Fibroblast of mammary gland (primary cell): ENCODE measurements at regions not wholly inside any gene's neighbourhood (a gene's known extent, or its start where the extent isn't known, plus 50 kb on each side); places are given as distances from the start of the nearest gene placed in this dataset.
"Not testable (repeated sequence)": the region's sequence is repeated elsewhere in the genome, so short reads cannot be mapped to it uniquely, and the experiment has no call there.

Source experiments
- DNase-seq: peaks from one replicate; pipeline ENCODE4 v3.0.0-alpha.2; 2010; ENCODE audit warnings: low read depth
- H3K4me3 ChIP-seq: 2 replicates; pipeline ENCODE4 v1.5.1; 2011; ENCODE audit warnings: low read depth, mild to moderate bottlenecking, low read length, moderate library complexity; ENCODE audit not compliant: control insufficient read depth
- CTCF ChIP-seq: conservative IDR thresholded peaks from 2 replicates; pipeline ENCODE4 v1.5.1; 2011; ENCODE audit warnings: low read depth, low read length, inconsistent platforms; ENCODE audit not compliant: control insufficient read depth, insufficient read depth

GRCh38 chr7:46754140-46754720, 827.7 kb downstream of the TNS3 start:
- TF ChIP-seq CTCF = no peak
- peak; percentile 82 for DNase-seq
- no peak overlapping the region for H3K4me3 ChIP-seq

DNA sequence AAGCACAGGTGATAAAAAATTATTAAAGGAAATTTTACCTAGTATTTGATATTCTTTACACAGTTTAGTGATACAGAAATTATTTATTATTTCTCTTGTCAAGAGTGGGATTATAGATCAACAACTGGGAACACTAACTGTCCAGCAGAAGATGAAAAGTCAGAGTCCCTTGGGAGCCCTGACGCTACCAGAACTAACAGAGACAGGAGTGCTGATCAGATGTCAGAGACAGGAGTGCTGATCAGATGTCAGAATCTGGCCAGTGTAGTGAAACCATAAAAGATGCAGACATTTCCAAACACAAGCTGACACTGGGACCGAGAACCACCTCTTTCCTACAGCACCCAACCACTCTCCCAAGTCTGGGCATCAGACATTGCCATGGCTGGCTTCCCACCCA, 828.2 kb downstream of the TNS3 start:
- DNase-seq = no peak
- no peak overlapping the region for H3K4me3 ChIP-seq
- TF ChIP-seq CTCF = no peak

- DNase-seq = peak; percentile 93
- no peak overlapping the region for H3K4me3 ChIP-seq
- TF ChIP-seq CTCF = no peak
These were observed 829.0 kb downstream of the TNS3 start for GRCh38 chr7:46752881-46753366.

DNA sequence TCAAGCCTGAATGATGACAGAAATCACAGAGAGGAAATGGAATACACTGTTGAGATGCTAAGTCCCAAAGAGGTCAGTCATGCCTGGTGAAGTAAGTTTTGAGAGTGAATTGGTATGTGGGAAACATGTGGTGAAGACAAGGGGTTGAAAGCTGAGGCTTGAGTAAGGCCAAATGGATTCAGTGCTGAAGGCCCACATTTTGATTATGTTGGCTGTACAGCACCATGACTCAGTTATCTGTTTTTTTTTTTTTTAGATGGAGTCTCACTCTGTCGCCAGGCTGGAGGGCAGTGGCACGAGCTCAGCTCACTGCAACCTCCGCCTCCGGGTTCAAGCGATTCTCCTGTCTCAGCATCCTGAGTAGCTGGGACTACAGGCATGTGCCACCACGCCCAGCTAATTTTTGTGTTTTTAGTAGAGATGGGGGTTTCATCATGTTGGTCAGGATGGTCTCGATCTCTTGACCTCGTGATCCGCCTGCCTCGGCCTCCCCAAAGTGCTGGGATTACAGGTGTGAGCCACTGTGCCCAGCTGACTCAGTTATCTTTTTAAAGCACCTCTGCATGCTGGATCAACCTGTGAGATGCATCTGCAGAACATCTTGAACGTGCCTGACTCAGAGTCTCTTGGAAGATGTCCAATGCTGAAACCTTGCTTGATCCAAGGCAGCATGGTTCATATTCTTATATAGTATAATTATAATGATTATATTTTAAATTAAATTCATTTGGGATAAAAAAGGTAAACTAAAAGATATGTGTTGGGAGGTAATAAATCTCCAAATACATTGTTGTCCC, 829.8 kb downstream of the TNS3 start:
- DNase-seq = peak; percentile 96
- not testable (repeated sequence) for H3K4me3 ChIP-seq

GRCh38 chr7:46751471-46751870, 830.4 kb upstream of the IGFBP3 start:
- no peak for DNase-seq
- TF ChIP-seq CTCF = no peak
- no peak overlapping the region for H3K4me3 ChIP-seq

GRCh38 chr7:46750321-46750865, 829.3 kb upstream of the IGFBP3 start:
- no peak for DNase-seq
- no peak for TF ChIP-seq CTCF
- H3K4me3 ChIP-seq = no peak overlapping the region

- no peak for TF ChIP-seq CTCF
- no peak overlapping the region for H3K4me3 ChIP-seq
These were observed 827.0 kb upstream of the IGFBP3 start for GRCh38 chr7:46747869-46748576.

More at GRCh38 chr7:46747869-46748576, 827.0 kb upstream of the IGFBP3 start:
- no peak for DNase-seq
